ENCODE measurements at regions not wholly inside any gene's neighbourhood (a gene's known extent, or its start where the extent isn't known, plus 50 kb on each side); places are given as distances from the start of the nearest gene placed in this dataset.

DNA sequence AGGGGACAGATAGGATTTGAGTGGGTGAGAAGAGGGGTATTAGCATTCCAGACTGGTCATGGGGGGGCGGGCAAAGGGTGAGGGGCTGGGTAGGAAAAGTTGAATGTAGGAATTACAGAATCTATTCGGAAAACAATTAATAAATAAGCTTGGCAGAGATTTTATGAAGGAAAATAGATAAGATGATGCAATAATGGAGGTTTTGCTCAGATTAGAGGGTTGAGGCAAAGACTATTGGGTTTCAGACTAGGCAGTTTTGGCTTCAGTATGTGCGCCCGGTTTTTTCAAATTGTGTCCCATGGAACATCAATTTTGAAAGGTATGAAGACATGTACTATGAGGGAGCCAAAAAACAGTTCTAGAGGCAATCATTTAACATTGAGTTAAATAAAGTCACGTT is 410.6 kb downstream of the SPRY1 start:
- H2AFZ ChIP-seq (ENCODE audit: low read depth, low read length) = no peak overlapping the region
- Mint-ChIP-seq H3K36me3 (ENCODE audit: low read depth, unreplicated experiment) (no peaks in the 10 kb centered on the region), H3K27ac (ENCODE audit: unreplicated experiment) (no peak overlapping the region), H3K4me1 (ENCODE audit: low read depth, unreplicated experiment) (peaks cover 22% of the 10 kb centered on the region), H3K27me3 (ENCODE audit: low read depth, unreplicated experiment) (no peaks in the 10 kb centered on the region), H3K4me3 (ENCODE audit: unreplicated experiment) (no peak overlapping the region), H3K9me3 (ENCODE audit: unreplicated experiment) (no peaks in the 10 kb centered on the region)
- H3K9me3 ChIP-seq (ENCODE audit: insufficient read depth, low read depth, low read length) = no peaks in the 10 kb centered on the region
- FAIRE-seq = no peak
- H3K27ac ChIP-seq (ENCODE audit: low read depth, low read length) = no peak overlapping the region
- H3K9ac ChIP-seq (ENCODE audit: low read length) = no peak overlapping the region
- no peak overlapping the region for H3K4me2 ChIP-seq (ENCODE audit: low read length)
- no peaks in the 10 kb centered on the region for H4K20me1 ChIP-seq (ENCODE audit: insufficient read depth, low read length)
- no peaks in the 10 kb centered on the region for H3K4me1 ChIP-seq (ENCODE audit: insufficient read depth, low read length)
- no peak overlapping the region for H3K4me3 ChIP-seq (ENCODE audit: insufficient read depth, low read depth, low read length)
- TF ChIP-seq, protein P1, sequence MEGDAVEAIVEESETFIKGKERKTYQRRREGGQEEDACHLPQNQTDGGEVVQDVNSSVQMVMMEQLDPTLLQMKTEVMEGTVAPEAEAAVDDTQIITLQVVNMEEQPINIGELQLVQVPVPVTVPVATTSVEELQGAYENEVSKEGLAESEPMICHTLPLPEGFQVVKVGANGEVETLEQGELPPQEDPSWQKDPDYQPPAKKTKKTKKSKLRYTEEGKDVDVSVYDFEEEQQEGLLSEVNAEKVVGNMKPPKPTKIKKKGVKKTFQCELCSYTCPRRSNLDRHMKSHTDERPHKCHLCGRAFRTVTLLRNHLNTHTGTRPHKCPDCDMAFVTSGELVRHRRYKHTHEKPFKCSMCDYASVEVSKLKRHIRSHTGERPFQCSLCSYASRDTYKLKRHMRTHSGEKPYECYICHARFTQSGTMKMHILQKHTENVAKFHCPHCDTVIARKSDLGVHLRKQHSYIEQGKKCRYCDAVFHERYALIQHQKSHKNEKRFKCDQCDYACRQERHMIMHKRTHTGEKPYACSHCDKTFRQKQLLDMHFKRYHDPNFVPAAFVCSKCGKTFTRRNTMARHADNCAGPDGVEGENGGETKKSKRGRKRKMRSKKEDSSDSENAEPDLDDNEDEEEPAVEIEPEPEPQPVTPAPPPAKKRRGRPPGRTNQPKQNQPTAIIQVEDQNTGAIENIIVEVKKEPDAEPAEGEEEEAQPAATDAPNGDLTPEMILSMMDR (IDR thresholded peaks at IDR 0.05; ENCODE audit: insufficient read depth, low read depth, low read length) = no peak
- TF ChIP-seq EZH2 (IDR thresholded peaks at IDR 0.05; ENCODE audit: insufficient read depth, low read length) = no peak
- no peaks in the 10 kb centered on the region for H3K36me3 ChIP-seq (ENCODE audit: insufficient read depth, low read length)
- H3K27me3 ChIP-seq (ENCODE audit: insufficient read depth, low read length) = no peaks in the 10 kb centered on the region
- no peaks in the 10 kb centered on the region for H3K79me2 ChIP-seq (ENCODE audit: insufficient read depth, low read length)
- DNase-seq (ENCODE audit: low read depth) = no peak

DNA sequence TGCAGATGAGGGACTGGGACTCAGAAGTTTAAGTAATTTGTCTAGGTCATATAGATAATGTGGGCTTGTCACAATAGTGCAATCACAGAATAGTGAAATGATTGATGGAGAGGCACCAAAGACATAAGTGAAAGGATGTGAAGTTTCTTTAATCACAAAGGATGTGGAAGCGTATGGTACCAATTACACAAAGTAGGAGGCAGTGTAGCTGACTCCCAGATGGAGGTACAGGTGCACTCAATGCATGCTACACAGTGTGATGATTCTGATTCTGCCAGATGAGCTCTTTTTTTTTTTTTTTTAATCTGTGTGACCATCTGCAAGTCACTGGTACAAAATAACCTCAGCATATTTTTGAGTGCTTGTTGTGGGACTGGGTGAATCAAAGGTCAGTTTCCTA is 411.3 kb downstream of the SPRY1 start:
- H3K9me3 ChIP-seq (ENCODE audit: insufficient read depth, low read depth, low read length) = no peaks in the 10 kb centered on the region
- Mint-ChIP-seq H3K27ac (ENCODE audit: unreplicated experiment) (no peak overlapping the region), H3K36me3 (ENCODE audit: low read depth, unreplicated experiment) (no peaks in the 10 kb centered on the region), H3K9me3 (ENCODE audit: unreplicated experiment) (no peaks in the 10 kb centered on the region), H3K4me3 (ENCODE audit: unreplicated experiment) (no peak overlapping the region), H3K27me3 (ENCODE audit: low read depth, unreplicated experiment) (no peaks in the 10 kb centered on the region), H3K4me1 (ENCODE audit: low read depth, unreplicated experiment) (peaks cover 20% of the 10 kb centered on the region)
- FAIRE-seq = no peak
- no peak overlapping the region for H2AFZ ChIP-seq (ENCODE audit: low read depth, low read length)
- no peaks in the 10 kb centered on the region for H3K4me1 ChIP-seq (ENCODE audit: insufficient read depth, low read length)
- no peak for DNase-seq (ENCODE audit: low read depth)
- no peaks in the 10 kb centered on the region for H3K27me3 ChIP-seq (ENCODE audit: insufficient read depth, low read length)
- no peaks in the 10 kb centered on the region for H4K20me1 ChIP-seq (ENCODE audit: insufficient read depth, low read length)
- no peak overlapping the region for H3K27ac ChIP-seq (ENCODE audit: low read depth, low read length)
- H3K79me2 ChIP-seq (ENCODE audit: insufficient read depth, low read length) = no peaks in the 10 kb centered on the region
- H3K36me3 ChIP-seq (ENCODE audit: insufficient read depth, low read length) = no peaks in the 10 kb centered on the region
- no peak for TF ChIP-seq EZH2 (IDR thresholded peaks at IDR 0.05; ENCODE audit: insufficient read depth, low read length)
- TF ChIP-seq, protein P1 (IDR thresholded peaks at IDR 0.05; ENCODE audit: insufficient read depth, low read depth, low read length) = no peak
- no peak overlapping the region for H3K9ac ChIP-seq (ENCODE audit: low read length)
- H3K4me2 ChIP-seq (ENCODE audit: low read length) = no peak overlapping the region
- no peak overlapping the region for H3K4me3 ChIP-seq (ENCODE audit: insufficient read depth, low read depth, low read length)

DNA sequence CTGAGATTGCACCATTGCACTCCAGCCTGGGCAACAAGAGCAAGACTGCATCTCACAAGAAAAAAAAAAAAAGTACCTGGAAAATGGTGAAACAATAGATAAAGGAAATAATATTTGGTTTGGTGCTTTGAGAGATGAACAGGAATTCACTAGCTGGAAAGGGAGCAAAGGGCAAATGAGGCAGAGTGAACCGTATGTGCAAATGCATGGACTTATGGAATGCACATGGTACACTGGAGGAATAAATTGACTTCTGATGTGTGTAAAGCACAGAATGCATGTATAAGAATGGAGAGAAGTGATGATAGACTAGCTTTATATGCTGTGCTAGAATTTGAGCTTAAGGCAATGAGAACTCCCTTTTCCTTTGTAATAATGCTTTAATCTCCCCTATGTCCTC is 413.3 kb downstream of the SPRY1 start:
- no peak overlapping the region for H3K4me3 Mint-ChIP-seq (ENCODE audit: unreplicated experiment)
- Histone ChIP-seq H3K36me3 (ENCODE audit: insufficient read depth, low read length) (no peaks in the 10 kb centered on the region), H2AFZ (ENCODE audit: low read depth, low read length) (no peak overlapping the region), H3K9me3 (ENCODE audit: insufficient read depth, low read depth, low read length) (no peaks in the 10 kb centered on the region), H3K27ac (ENCODE audit: low read depth, low read length) (no peak overlapping the region), H3K4me3 (ENCODE audit: insufficient read depth, low read depth, low read length) (no peak overlapping the region), H3K79me2 (ENCODE audit: insufficient read depth, low read length) (no peaks in the 10 kb centered on the region), H3K4me2 (ENCODE audit: low read length) (no peak overlapping the region), H4K20me1 (ENCODE audit: insufficient read depth, low read length) (no peaks in the 10 kb centered on the region), H3K27me3 (ENCODE audit: insufficient read depth, low read length) (no peaks in the 10 kb centered on the region), H3K4me1 (ENCODE audit: insufficient read depth, low read length) (no peaks in the 10 kb centered on the region), H3K9ac (ENCODE audit: low read length) (no peak overlapping the region)
- no peaks in the 10 kb centered on the region for H3K27me3 Mint-ChIP-seq (ENCODE audit: low read depth, unreplicated experiment)
- no peaks in the 10 kb centered on the region for H3K36me3 Mint-ChIP-seq (ENCODE audit: low read depth, unreplicated experiment)
- peaks cover 13% of the 10 kb centered on the region for H3K4me1 Mint-ChIP-seq (ENCODE audit: low read depth, unreplicated experiment)
- no peaks in the 10 kb centered on the region for H3K9me3 Mint-ChIP-seq (ENCODE audit: unreplicated experiment)
- FAIRE-seq = no peak
- no peak for DNase-seq (ENCODE audit: low read depth)
- TF ChIP-seq EZH2 (IDR thresholded peaks at IDR 0.05; ENCODE audit: insufficient read depth, low read length) = no peak
- TF ChIP-seq, protein P1 (IDR thresholded peaks at IDR 0.05; ENCODE audit: insufficient read depth, low read depth, low read length) = no peak
- no peak overlapping the region for H3K27ac Mint-ChIP-seq (ENCODE audit: unreplicated experiment)
